ENCODE measurements at regions not wholly inside any gene's neighbourhood (a gene's known extent, or its start where the extent isn't known, plus 50 kb on each side); places are given as distances from the start of the nearest gene placed in this dataset.

- no peak for DNase-seq (ENCODE audit: low read depth)
- H3K4me3 ChIP-seq (ENCODE audit: low read depth, low read length): no peak overlapping the region
- no peak for TF ChIP-seq CTCF (conservative IDR thresholded peaks at IDR 0.05; ENCODE audit: low read depth, low read length)
Observed at GRCh38 chr5:118761814-118762213, 226.5 kb downstream of the DTWD2 start.

- DNase-seq (ENCODE audit: low read depth): no peak
- TF ChIP-seq CTCF (conservative IDR thresholded peaks at IDR 0.05; ENCODE audit: low read depth, low read length): no peak
Observed at GRCh38 chr5:118752969-118753368, 235.4 kb downstream of the DTWD2 start.

DNA sequence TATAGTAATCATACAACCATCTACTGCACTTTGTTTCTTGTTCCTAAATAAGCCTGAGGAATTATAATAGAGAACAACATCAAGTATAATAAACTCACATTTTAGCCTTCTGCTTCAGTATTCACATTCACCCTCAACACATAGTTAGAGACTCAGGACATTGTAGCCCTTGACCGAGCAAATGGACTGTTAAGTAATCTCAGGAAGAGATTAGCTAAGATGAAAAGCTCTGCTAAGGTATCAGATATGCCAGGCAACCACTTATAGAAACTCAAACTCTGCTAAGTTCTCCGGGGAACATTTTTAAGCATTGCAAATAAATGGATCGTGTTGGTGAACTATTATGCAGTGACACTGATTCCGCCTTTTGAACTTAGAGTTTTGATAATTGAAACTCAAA, 252.0 kb downstream of the DTWD2 start:
- no peak for TF ChIP-seq CTCF (conservative IDR thresholded peaks at IDR 0.05; ENCODE audit: low read depth, low read length)
- DNase-seq (ENCODE audit: low read depth): no peak
- H3K4me3 ChIP-seq (ENCODE audit: low read depth, low read length): no peak overlapping the region

More at GRCh38 chr5:118752969-118753368, 235.4 kb downstream of the DTWD2 start:
- H3K4me3 ChIP-seq (ENCODE audit: low read depth, low read length): no peak overlapping the region

DNA sequence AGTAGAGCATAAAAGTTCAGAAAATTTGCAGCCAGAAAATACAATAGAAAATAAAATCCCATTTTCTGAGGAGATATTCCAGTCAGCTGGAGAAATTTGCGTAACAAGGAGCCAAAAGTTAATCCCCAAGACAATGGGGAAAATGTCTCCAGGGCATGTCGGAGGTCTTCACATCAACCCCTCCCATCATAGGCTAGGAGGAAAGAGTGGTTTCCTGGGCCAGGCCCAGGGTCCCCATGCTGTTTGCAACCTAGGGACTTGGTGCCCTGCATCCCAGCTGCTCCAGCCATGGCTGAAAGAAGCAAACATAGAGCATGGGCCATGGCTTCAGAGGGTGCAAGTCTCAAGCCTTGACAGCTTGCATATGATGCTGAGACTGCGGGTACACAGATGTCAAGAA, 255.0 kb downstream of the DTWD2 start:
- no peak for DNase-seq (ENCODE audit: low read depth)
- no peak overlapping the region for H3K4me3 ChIP-seq (ENCODE audit: low read depth, low read length)
- TF ChIP-seq CTCF (conservative IDR thresholded peaks at IDR 0.05; ENCODE audit: low read depth, low read length): no peak

DNA sequence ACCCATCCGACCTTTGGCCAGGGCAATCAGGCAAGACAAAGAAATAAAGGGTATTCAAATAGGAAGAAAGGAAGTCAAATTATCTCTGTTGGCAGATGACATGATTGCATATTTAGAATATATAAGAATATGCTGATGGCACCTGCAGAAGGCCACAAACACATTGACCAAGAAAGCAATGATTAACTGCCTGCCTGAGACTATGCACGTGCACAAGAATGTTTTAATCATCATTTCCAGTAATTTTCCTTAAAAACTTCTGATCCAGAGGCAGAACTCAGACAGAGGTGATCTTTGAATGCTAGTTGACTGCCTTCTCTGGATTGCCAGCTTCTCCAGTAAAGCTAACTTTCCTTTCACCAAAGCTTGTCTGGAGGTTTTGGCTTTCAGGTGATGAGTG, 260.2 kb downstream of the DTWD2 start:
- no peak overlapping the region for H3K4me3 ChIP-seq (ENCODE audit: low read depth, low read length)
- no peak for DNase-seq (ENCODE audit: low read depth)
- TF ChIP-seq CTCF (conservative IDR thresholded peaks at IDR 0.05; ENCODE audit: low read depth, low read length): no peak

GRCh38 chr5:118726891-118727290, 261.5 kb downstream of the DTWD2 start:
- no peak overlapping the region for H3K4me3 ChIP-seq (ENCODE audit: low read depth, low read length)
- no peak for DNase-seq (ENCODE audit: low read depth)
- no peak for TF ChIP-seq CTCF (conservative IDR thresholded peaks at IDR 0.05; ENCODE audit: low read depth, low read length)

GRCh38 chr5:118723021-118723338, 265.4 kb downstream of the DTWD2 start:
- DNase-seq (ENCODE audit: low read depth): no peak
- no peak overlapping the region for H3K4me3 ChIP-seq (ENCODE audit: low read depth, low read length)
- no peak for TF ChIP-seq CTCF (conservative IDR thresholded peaks at IDR 0.05; ENCODE audit: low read depth, low read length)
